Fibroblast of villous mesenchyme (primary cell): ENCODE measurements at regions not wholly inside any gene's neighbourhood (a gene's known extent, or its start where the extent isn't known, plus 50 kb on each side); places are given as distances from the start of the nearest gene placed in this dataset.
A peak's percentile ranks its signal among the peaks of the same experiment; 100 is the strongest.

ENCODE experiments used
- DNase-seq: peaks from one replicate; pipeline ENCODE4 v3.0.0-alpha.2; 2010; ENCODE audit warnings: low read depth
- H3K4me3 ChIP-seq: 2 replicates; pipeline ENCODE4 v1.5.1; 2011; ENCODE audit warnings: low read depth, mild to moderate bottlenecking, low read length
- TF ChIP-seq, protein P1 (sequence below): IDR thresholded peaks from 2 replicates; pipeline ENCODE4 v1.5.1; 2012; ENCODE audit warnings: low read depth, mild to moderate bottlenecking, low read length; ENCODE audit not compliant: insufficient read depth

GRCh38 chr4:123060039-123060770 is 137.8 kb upstream of the NUDT6 start:
- DNase-seq, result no peak
- TF ChIP-seq, protein P1, sequence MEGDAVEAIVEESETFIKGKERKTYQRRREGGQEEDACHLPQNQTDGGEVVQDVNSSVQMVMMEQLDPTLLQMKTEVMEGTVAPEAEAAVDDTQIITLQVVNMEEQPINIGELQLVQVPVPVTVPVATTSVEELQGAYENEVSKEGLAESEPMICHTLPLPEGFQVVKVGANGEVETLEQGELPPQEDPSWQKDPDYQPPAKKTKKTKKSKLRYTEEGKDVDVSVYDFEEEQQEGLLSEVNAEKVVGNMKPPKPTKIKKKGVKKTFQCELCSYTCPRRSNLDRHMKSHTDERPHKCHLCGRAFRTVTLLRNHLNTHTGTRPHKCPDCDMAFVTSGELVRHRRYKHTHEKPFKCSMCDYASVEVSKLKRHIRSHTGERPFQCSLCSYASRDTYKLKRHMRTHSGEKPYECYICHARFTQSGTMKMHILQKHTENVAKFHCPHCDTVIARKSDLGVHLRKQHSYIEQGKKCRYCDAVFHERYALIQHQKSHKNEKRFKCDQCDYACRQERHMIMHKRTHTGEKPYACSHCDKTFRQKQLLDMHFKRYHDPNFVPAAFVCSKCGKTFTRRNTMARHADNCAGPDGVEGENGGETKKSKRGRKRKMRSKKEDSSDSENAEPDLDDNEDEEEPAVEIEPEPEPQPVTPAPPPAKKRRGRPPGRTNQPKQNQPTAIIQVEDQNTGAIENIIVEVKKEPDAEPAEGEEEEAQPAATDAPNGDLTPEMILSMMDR, result no peak
- H3K4me3 ChIP-seq, result no peak overlapping the region

DNA sequence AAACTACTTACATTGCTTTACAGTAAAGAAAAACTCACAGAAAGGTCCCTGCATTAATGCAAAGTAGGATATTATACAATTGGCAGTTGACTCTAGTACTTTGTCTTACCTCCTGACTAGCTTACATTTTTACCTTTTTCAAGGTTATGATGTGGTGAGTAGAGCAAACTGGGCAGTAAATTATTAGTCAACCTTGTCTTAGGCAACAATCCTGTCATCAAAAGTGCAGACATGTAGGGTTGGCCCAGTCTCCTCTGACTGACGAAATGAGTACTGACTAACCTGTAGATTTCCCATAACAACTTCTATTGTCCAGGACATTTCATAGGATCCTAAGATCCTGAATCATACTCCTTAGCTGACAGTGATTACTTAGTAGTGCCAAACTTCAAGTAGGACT is 142.0 kb upstream of the NUDT6 start:
- TF ChIP-seq, protein P1, result no peak
- H3K4me3 ChIP-seq, result no peak overlapping the region
- peak; percentile 51 for DNase-seq

- DNase-seq, result peak; percentile 40
- TF ChIP-seq, protein P1, result no peak
- H3K4me3 ChIP-seq, result no peak overlapping the region
These were observed 145.7 kb upstream of the NUDT6 start for GRCh38 chr4:123068081-123068480.

DNA sequence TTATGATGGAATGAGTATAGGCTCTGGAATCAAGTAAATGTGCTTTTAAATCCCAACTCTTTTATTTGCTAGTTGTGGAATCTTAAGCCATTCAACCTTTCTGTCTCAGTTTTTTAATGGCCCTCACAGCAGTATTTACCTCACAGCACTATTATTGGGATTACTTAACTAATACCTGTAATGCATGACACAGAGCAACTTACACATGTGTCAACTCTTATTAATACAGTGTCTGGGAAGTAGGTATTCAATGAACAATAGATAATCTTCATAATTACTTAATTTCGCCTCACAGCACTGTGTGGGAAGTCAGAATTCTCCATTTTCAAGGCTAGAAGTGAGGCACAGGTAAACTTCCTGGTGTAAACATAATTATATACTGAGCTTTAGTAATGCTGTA is 149.7 kb upstream of the NUDT6 start:
- TF ChIP-seq, protein P1, result no peak
- DNase-seq, result no peak
- H3K4me3 ChIP-seq, result no peak overlapping the region

DNA sequence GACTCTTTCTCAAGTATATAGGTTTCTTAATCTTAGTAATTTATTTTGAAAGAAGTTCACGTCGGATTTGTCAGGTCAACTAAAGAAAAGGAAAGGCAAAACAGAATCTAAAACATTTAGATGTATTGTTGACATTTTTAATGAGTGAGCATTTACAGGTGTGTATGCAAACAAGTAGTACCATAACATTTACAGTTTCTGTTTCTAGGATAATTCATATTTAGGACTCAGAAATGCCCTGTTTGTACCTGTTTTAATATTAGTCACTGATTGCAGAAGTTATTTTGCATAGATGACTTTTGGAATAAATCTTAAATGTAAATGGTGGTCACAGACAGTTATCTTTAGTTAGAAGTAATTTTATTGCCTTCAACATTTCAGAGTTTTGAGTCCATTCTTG is 151.3 kb upstream of the NUDT6 start:
- no peak for DNase-seq
- TF ChIP-seq, protein P1, result no peak
- H3K4me3 ChIP-seq, result no peak overlapping the region

DNA sequence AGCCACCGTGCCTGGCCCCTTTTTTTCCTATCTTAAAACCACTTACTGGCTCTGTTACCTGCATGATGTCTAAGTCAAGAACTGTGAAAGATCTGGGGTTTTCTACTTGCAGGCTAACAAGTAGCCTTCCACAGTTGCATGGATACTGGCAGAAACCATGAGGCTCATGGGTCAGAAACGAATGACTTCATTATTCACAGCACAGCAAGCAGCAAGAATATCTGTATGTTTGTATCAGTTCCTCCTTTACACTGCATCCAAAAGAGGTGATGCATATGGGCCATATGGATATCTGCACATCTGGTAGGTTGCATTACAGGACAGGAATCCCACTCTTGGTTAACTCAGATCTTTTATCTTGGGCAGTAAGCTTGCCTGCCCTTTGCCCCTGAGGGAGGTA is 154.9 kb upstream of the NUDT6 start:
- TF ChIP-seq, protein P1, result no peak
- DNase-seq, result no peak
- H3K4me3 ChIP-seq, result no peak overlapping the region

DNA sequence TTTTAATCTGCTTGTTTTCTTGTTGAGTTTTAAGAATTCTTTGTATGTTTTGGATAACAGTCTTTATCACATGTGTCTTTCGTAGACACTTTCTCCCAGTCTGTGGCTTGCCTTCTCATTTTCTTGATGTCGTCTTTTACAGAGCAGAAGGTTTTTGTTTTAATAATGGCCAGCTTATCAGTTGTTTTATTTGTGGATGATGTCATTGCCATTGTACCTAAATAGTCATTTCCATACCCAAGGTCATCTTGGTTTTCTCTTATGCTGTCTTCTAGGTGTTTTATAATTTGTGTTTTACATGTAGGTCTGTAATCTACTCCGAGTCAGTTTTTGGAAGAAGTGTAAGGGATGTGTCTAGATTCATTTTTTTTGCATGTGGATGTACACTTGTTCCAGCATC is 159.6 kb upstream of the NUDT6 start:
- no peak overlapping the region for H3K4me3 ChIP-seq
- DNase-seq, result no peak
- TF ChIP-seq, protein P1, result no peak
